GM06990 (cell line): ENCODE measurements at regions not wholly inside any gene's neighbourhood (a gene's known extent, or its start where the extent isn't known, plus 50 kb on each side); places are given as distances from the start of the nearest gene placed in this dataset.

Experiments
- DNase-seq: peaks from one replicate; pipeline ENCODE4 v3.0.0-alpha.2; 2011; ENCODE audit not compliant: insufficient read length; ENCODE audit errors: extremely low read depth
- H3K27me3 ChIP-seq: replicated peaks from 2 replicates; pipeline ENCODE4 v1.6.0; 2011; ENCODE audit warnings: low read length; ENCODE audit not compliant: control insufficient read depth, insufficient read depth
- H3K36me3 ChIP-seq: 2 replicates; pipeline ENCODE4 v1.5.1; 2011; ENCODE audit warnings: low read length; ENCODE audit not compliant: control insufficient read depth, insufficient read depth
- H3K4me3 ChIP-seq: replicated peaks from 2 replicates; pipeline ENCODE4 v1.5.1; 2011; ENCODE audit warnings: low read depth, mild to moderate bottlenecking, control low read depth, low read length
- CTCF ChIP-seq: IDR thresholded peaks from 2 replicates; pipeline ENCODE4 v1.5.1; 2011; ENCODE audit warnings: low read length, control low read depth, mild to moderate bottlenecking, inconsistent platforms; ENCODE audit not compliant: insufficient read depth, poor library complexity, severe bottlenecking

- TF ChIP-seq CTCF, result no peak
- Histone ChIP-seq H3K4me3 (no peak overlapping the region), H3K36me3 (no peaks in the 10 kb centered on the region), H3K27me3 (no peaks in the 10 kb centered on the region)
- DNase-seq, result no peak
These were observed 195.3 kb downstream of the CYB561 start for GRCh38 chr17:63250830-63251229.

GRCh38 chr17:63258785-63259184 lies 187.3 kb downstream of the CYB561 start:
- Histone ChIP-seq H3K27me3 (no peaks in the 10 kb centered on the region; the same call in 1 of the 2 replicates), H3K4me3 (no peak overlapping the region), H3K36me3 (no peaks in the 10 kb centered on the region)
- no peak for DNase-seq
- no peak for TF ChIP-seq CTCF

GRCh38 chr17:63262751-63263476 lies 183.2 kb downstream of the CYB561 start:
- DNase-seq, result no peak
- Histone ChIP-seq H3K36me3 (no peaks in the 10 kb centered on the region), H3K27me3 (no peaks in the 10 kb centered on the region; the same call in 1 of the 2 replicates), H3K4me3 (no peak overlapping the region)
- TF ChIP-seq CTCF, result no peak

GRCh38 chr17:63265526-63265925 lies 180.6 kb downstream of the CYB561 start:
- Histone ChIP-seq H3K27me3 (no peaks in the 10 kb centered on the region), H3K36me3 (no peaks in the 10 kb centered on the region), H3K4me3 (no peak overlapping the region)
- TF ChIP-seq CTCF, result no peak
- no peak for DNase-seq

GRCh38 chr17:63267846-63268245 lies 178.3 kb downstream of the CYB561 start:
- no peak for TF ChIP-seq CTCF
- no peaks in the 10 kb centered on the region for H3K27me3 ChIP-seq
- H3K36me3 ChIP-seq, result no peaks in the 10 kb centered on the region
- no peak overlapping the region for H3K4me3 ChIP-seq
- DNase-seq, result no peak

GRCh38 chr17:63268827-63269226 lies 177.3 kb downstream of the CYB561 start:
- H3K27me3 ChIP-seq, result no peaks in the 10 kb centered on the region
- H3K36me3 ChIP-seq, result no peaks in the 10 kb centered on the region
- no peak for DNase-seq
- no peak overlapping the region for H3K4me3 ChIP-seq
- no peak for TF ChIP-seq CTCF
